ENCODE measurements at regions not wholly inside any gene's neighbourhood (a gene's known extent, or its start where the extent isn't known, plus 50 kb on each side); places are given as distances from the start of the nearest gene placed in this dataset.

- no peak for TF ChIP-seq CTCF (IDR thresholded peaks at IDR 0.05)
- TF ChIP-seq POLR2A (IDR thresholded peaks at IDR 0.05), result no peak
Observed at GRCh38 chr3:21913791-21914190, 162.8 kb upstream of the ZNF385D start.
